WTC11 (cell line): ENCODE measurements at regions not wholly inside any gene's neighbourhood (a gene's known extent, or its start where the extent isn't known, plus 50 kb on each side); places are given as distances from the start of the nearest gene placed in this dataset.

ENCODE experiments used
- ATAC-seq: fragments of 200-7000 bp; cut with Tn5 transposase; 2 replicates; pipeline ENCODE4 v1.10.0; 2021; ENCODE audit warnings: mild to moderate bottlenecking, moderate library complexity
- CTCF ChIA-PET: fragments of 300-600 bp; sonication (Branson Sonifier 250); formaldehyde crosslinking; loops from one replicate; lab custom pipeline; 2021; ENCODE audit warnings: antibody characterized with exemption; lab: Charles Lee
- POLR2A ChIA-PET: fragments of 350-600 bp; sonication (Branson Sonifier 250); formaldehyde crosslinking; loops from one replicate; lab custom pipeline; 2021; ENCODE audit warnings: antibody characterized with exemption; lab: Charles Lee
- DNase-seq: peaks from one replicate; pipeline ENCODE4 v3.0.0; 2021; ENCODE audit warnings: low spot score
- H3K27ac Mint-ChIP-seq: 2 replicates; pipeline ENCODE4 v1.8.0; 2021; ENCODE audit warnings: mixed read lengths
- H3K27me3 Mint-ChIP-seq: 2 replicates; pipeline ENCODE4 v1.8.0; 2021; ENCODE audit warnings: low read depth, mild to moderate bottlenecking, moderate library complexity, mixed read lengths
- H3K36me3 Mint-ChIP-seq: 2 replicates; pipeline ENCODE4 v1.8.0; 2021; ENCODE audit warnings: mixed read lengths
- H3K4me1 Mint-ChIP-seq: 2 replicates; pipeline ENCODE4 v1.8.0; 2022; ENCODE audit warnings: mixed read lengths
- H3K4me3 Mint-ChIP-seq: 2 replicates; pipeline ENCODE4 v1.8.0; 2021; ENCODE audit warnings: mild to moderate bottlenecking, moderate library complexity, mixed read lengths
- H3K9me3 Mint-ChIP-seq: 2 replicates; pipeline ENCODE4 v1.8.0; 2021; ENCODE audit warnings: mixed read lengths
- CBFB ChIP-seq: sonication (generic); formaldehyde crosslinking; IDR thresholded peaks from 2 replicates; pipeline ENCODE4 v1.8.1; 2022; ENCODE audit warnings: mild to moderate bottlenecking, low read depth, missing genetic modification reagents
- CREM ChIP-seq: sonication (generic); formaldehyde crosslinking; IDR thresholded peaks from 2 replicates; pipeline ENCODE4 v1.8.1; 2022; ENCODE audit warnings: mild to moderate bottlenecking, missing genetic modification reagents, moderate library complexity
- EMX1 ChIP-seq: fragments of 250-450 bp; sonication (Bioruptor Pico); IDR thresholded peaks from 2 replicates; pipeline ENCODE4 v1.8.0; 2021; ENCODE audit warnings: mild to moderate bottlenecking
- ETV6 ChIP-seq: sonication (generic); formaldehyde crosslinking; IDR thresholded peaks from 2 replicates; pipeline ENCODE4 v1.8.1; 2022; ENCODE audit warnings: mild to moderate bottlenecking, missing genetic modification reagents
- GTF2I ChIP-seq: fragments of 250-450 bp; sonication (Bioruptor Pico); conservative IDR thresholded peaks from 2 replicates; pipeline ENCODE4 v1.4.0; 2021; ENCODE audit warnings: mild to moderate bottlenecking
- NFE2L1 ChIP-seq: sonication (generic); formaldehyde crosslinking; IDR thresholded peaks from 2 replicates; pipeline ENCODE4 v1.8.1; 2023; ENCODE audit warnings: missing genetic modification reagents
- NFYB ChIP-seq: sonication (generic); formaldehyde crosslinking; conservative IDR thresholded peaks from 2 replicates; pipeline ENCODE4 v1.8.0; 2022; ENCODE audit warnings: low read depth, missing genetic modification reagents
- PRDM15 ChIP-seq: sonication (generic); formaldehyde crosslinking; IDR thresholded peaks from 2 replicates; pipeline ENCODE4 v1.8.0; 2022; ENCODE audit warnings: missing genetic modification reagents
- PREB ChIP-seq: sonication (generic); formaldehyde crosslinking; IDR thresholded peaks from 2 replicates; pipeline ENCODE4 v1.8.1; 2022; ENCODE audit warnings: mild to moderate bottlenecking, missing genetic modification reagents, moderate library complexity, borderline replicate concordance
- PRRX2 ChIP-seq: fragments of 250-450 bp; sonication (Bioruptor Pico); IDR thresholded peaks from 2 replicates; pipeline ENCODE4 v1.8.0; 2021; ENCODE audit warnings: mild to moderate bottlenecking
- RELA ChIP-seq: sonication (generic); formaldehyde crosslinking; IDR thresholded peaks from 2 replicates; pipeline ENCODE4 v1.8.1; 2022; ENCODE audit warnings: missing genetic modification reagents, mild to moderate bottlenecking, borderline replicate concordance
- STAT6 ChIP-seq: sonication (generic); formaldehyde crosslinking; conservative IDR thresholded peaks from 2 replicates; pipeline ENCODE4 v1.8.1; 2023; ENCODE audit warnings: mild to moderate bottlenecking, low read depth, missing genetic modification reagents, moderate library complexity
- TEAD4 ChIP-seq: sonication (generic); formaldehyde crosslinking; IDR thresholded peaks from 2 replicates; pipeline ENCODE4 v1.8.0; 2022; ENCODE audit warnings: mild to moderate bottlenecking, missing genetic modification reagents
- ZNF219 ChIP-seq: sonication (generic); formaldehyde crosslinking; IDR thresholded peaks from 2 replicates; pipeline ENCODE4 v1.8.0; 2023; ENCODE audit warnings: missing genetic modification reagents, mild to moderate bottlenecking, borderline replicate concordance
- ZNF263 ChIP-seq: sonication (generic); formaldehyde crosslinking; IDR thresholded peaks from 2 replicates; pipeline ENCODE4 v1.8.1; 2022; ENCODE audit warnings: low read depth, mild to moderate bottlenecking, moderate library complexity, missing genetic modification reagents
- ZNF317 ChIP-seq: sonication (generic); formaldehyde crosslinking; IDR thresholded peaks from 2 replicates; pipeline ENCODE4 v1.8.1; 2023; ENCODE audit warnings: low read depth, mild to moderate bottlenecking, moderate library complexity, missing genetic modification reagents, borderline replicate concordance
- ZNF416 ChIP-seq: fragments of 250-450 bp; sonication (Bioruptor Pico); IDR thresholded peaks from 2 replicates; pipeline ENCODE4 v1.9.0; 2021; ENCODE audit warnings: mild to moderate bottlenecking, inconsistent platforms
- ZNF423 ChIP-seq: fragments of 250-450 bp; sonication (Bioruptor Pico); IDR thresholded peaks from 2 replicates; pipeline ENCODE4 v2.1.2; 2022; ENCODE audit warnings: mild to moderate bottlenecking, moderate library complexity
- TF ChIP-seq, protein P1 (sequence below): sonication (generic); formaldehyde crosslinking; IDR thresholded peaks from 2 replicates; pipeline ENCODE4 v1.8.1; 2022; ENCODE audit warnings: mild to moderate bottlenecking, moderate library complexity, missing genetic modification reagents
- TF ChIP-seq, protein P2 (sequence below): sonication (generic); formaldehyde crosslinking; IDR thresholded peaks from 2 replicates; pipeline ENCODE4 v1.8.0; 2023; ENCODE audit warnings: missing genetic modification reagents, mild to moderate bottlenecking, borderline replicate concordance

- no peaks in the 10 kb centered on the region for H3K4me1 Mint-ChIP-seq
- TF ChIP-seq GTF2I (no peak), ZNF423 (CRISPR knock-in tag) (no peak), PRRX2 (CRISPR knock-in tag) (no peak), CREM (CRISPR knock-in tag) (no peak), NFYB (CRISPR knock-in tag) (no peak), PRDM15 (CRISPR knock-in tag) (no peak), ZNF416 (CRISPR knock-in tag) (no peak), RELA (no peak)
- TF ChIP-seq, all 79 proteins: peak for 0
- CTCF ChIA-PET = no interaction called here
- POLR2A ChIA-PET = interaction anchor here (0.6 kb wide), 1 partner anchor 1758 kb away, joined by 13 read pairs; no protein-coding TSS in a partner anchor
- Mint-ChIP-seq H3K4me3 (no peak overlapping the region), H3K27me3 (no peaks in the 10 kb centered on the region), H3K27ac (no peak overlapping the region), H3K9me3 (no peaks in the 10 kb centered on the region), H3K36me3 (no peaks in the 10 kb centered on the region)
- DNase-seq (no peak), ATAC-seq (no peak)
Observed at GRCh38 chr18:60646725-60647124, 274.1 kb upstream of the MC4R start.

DNA sequence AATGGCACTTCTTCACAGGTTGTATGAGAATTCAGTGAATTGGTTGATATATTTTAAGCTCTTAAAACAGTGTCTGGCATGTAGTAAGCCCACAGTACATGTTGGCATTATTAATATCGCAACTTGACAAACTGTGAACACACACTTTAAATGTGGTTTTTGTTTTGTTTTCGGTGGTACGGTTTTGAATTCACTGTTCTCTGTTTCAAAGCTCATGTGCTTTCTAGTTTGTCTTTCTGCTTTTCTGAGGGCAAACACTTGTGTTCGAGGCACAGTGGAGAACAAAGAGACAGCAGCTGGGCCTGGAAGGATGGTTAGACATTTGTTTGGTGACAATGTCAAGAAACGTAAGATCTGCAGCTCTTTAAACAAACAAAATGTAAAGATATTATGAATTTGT lies 276.5 kb upstream of the MC4R start:
- ChIA-PET CTCF (no interaction called here), POLR2A (no interaction called here)
- peaks cover under 1% of the 10 kb centered on the region for H3K4me1 Mint-ChIP-seq
- no peaks in the 10 kb centered on the region for H3K36me3 Mint-ChIP-seq
- H3K4me3 Mint-ChIP-seq = no peak overlapping the region
- no peak for DNase-seq
- no peaks in the 10 kb centered on the region for H3K27me3 Mint-ChIP-seq
- H3K9me3 Mint-ChIP-seq = no peaks in the 10 kb centered on the region
- H3K27ac Mint-ChIP-seq = no peak overlapping the region
- no peak for ATAC-seq
- TF ChIP-seq PREB (CRISPR knock-in tag) = no peak
- TF ChIP-seq, protein P1, sequence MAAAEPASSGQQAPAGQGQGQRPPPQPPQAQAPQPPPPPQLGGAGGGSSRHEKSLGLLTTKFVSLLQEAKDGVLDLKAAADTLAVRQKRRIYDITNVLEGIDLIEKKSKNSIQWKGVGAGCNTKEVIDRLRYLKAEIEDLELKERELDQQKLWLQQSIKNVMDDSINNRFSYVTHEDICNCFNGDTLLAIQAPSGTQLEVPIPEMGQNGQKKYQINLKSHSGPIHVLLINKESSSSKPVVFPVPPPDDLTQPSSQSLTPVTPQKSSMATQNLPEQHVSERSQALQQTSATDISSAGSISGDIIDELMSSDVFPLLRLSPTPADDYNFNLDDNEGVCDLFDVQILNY (CRISPR knock-in tag) = no peak
- TF ChIP-seq CBFB = no peak
- no peak for TF ChIP-seq ETV6
- TF ChIP-seq STAT6 (CRISPR knock-in tag) = no peak
- no peak for TF ChIP-seq TEAD4
- no peak for TF ChIP-seq NFE2L1 (CRISPR knock-in tag)

GRCh38 chr18:60649842-60650536 lies 277.4 kb upstream of the MC4R start:
- ATAC-seq = no peak
- Mint-ChIP-seq H3K27me3 (no peaks in the 10 kb centered on the region), H3K4me1 (peaks cover 8% of the 10 kb centered on the region), H3K27ac (no peak overlapping the region), H3K4me3 (no peak overlapping the region), H3K36me3 (no peaks in the 10 kb centered on the region), H3K9me3 (no peaks in the 10 kb centered on the region)
- ChIA-PET POLR2A (no interaction called here), CTCF (no interaction called here)
- no peak for DNase-seq
- TF ChIP-seq ZNF219 = no peak
- TF ChIP-seq, protein P2, sequence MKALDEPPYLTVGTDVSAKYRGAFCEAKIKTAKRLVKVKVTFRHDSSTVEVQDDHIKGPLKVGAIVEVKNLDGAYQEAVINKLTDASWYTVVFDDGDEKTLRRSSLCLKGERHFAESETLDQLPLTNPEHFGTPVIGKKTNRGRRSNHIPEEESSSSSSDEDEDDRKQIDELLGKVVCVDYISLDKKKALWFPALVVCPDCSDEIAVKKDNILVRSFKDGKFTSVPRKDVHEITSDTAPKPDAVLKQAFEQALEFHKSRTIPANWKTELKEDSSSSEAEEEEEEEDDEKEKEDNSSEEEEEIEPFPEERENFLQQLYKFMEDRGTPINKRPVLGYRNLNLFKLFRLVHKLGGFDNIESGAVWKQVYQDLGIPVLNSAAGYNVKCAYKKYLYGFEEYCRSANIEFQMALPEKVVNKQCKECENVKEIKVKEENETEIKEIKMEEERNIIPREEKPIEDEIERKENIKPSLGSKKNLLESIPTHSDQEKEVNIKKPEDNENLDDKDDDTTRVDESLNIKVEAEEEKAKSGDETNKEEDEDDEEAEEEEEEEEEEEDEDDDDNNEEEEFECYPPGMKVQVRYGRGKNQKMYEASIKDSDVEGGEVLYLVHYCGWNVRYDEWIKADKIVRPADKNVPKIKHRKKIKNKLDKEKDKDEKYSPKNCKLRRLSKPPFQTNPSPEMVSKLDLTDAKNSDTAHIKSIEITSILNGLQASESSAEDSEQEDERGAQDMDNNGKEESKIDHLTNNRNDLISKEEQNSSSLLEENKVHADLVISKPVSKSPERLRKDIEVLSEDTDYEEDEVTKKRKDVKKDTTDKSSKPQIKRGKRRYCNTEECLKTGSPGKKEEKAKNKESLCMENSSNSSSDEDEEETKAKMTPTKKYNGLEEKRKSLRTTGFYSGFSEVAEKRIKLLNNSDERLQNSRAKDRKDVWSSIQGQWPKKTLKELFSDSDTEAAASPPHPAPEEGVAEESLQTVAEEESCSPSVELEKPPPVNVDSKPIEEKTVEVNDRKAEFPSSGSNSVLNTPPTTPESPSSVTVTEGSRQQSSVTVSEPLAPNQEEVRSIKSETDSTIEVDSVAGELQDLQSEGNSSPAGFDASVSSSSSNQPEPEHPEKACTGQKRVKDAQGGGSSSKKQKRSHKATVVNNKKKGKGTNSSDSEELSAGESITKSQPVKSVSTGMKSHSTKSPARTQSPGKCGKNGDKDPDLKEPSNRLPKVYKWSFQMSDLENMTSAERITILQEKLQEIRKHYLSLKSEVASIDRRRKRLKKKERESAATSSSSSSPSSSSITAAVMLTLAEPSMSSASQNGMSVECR (CRISPR knock-in tag) = no peak
- TF ChIP-seq EMX1 = no peak
- TF ChIP-seq ZNF263 (CRISPR knock-in tag) = no peak
- TF ChIP-seq ZNF317 (CRISPR knock-in tag) = no peak
